ENCODE measurements at regions not wholly inside any gene's neighbourhood (a gene's known extent, or its start where the extent isn't known, plus 50 kb on each side); places are given as distances from the start of the nearest gene placed in this dataset.
"Not testable (repeated sequence)": the region's sequence is repeated elsewhere in the genome, so short reads cannot be mapped to it uniquely, and the experiment has no call there.

DNA sequence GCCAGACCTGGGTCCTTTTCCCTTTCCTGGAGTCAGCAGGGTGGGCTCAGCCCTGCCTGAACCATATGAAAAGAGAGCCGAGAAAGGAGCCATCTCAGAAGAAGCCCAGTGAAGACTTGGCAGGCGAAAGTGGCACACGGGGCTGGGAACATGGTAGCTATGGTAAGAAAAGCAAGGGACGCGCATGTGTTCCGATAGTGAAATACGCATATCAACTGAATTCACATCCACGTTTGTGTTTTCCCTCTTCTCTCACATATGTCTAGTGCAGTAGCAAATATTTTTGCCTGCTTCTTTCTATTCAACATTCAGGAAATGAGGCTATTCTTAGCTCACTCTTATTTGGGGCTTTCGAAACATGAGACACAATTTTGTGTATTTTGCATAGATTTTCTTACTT, 54.1 kb upstream of the PEG3 start:
- peaks cover 25% of the 10 kb centered on the region for H3K9me3 Mint-ChIP-seq
- intact Hi-C loops (cut with micrococcal nuclease): no loop called here
- DNase-seq: no peak
- ChIA-PET CTCF (no interaction called here), POLR2A (no interaction called here)
- no peak overlapping the region for H3K27ac Mint-ChIP-seq
- H3K27me3 Mint-ChIP-seq: no peaks in the 10 kb centered on the region
- H3K36me3 Mint-ChIP-seq: no peaks in the 10 kb centered on the region
- H3K4me1 Mint-ChIP-seq (ENCODE audit: low read depth): no peaks in the 10 kb centered on the region
- H3K4me3 Mint-ChIP-seq: no peak overlapping the region

DNA sequence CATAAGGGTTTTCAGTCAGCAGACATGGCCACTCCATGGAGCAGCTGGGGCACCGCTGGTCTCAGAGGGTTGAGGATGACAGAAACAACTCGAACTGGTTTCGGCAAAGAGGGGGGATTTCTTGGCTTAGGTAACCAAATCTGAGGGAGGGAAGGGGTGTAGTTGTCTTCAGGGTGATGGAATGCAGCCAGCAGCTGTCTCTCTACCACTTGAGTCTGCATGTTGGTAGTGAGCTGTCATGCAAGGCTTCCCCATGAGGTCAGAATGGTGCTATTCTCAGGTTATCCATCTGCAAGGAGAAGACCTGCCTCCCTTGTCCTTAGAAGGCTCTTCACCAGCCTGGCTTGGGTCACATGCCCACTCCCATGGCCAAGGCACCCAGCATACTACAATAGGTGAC, 55.6 kb upstream of the PEG3 start:
- H3K36me3 Mint-ChIP-seq: no peaks in the 10 kb centered on the region
- H3K27me3 Mint-ChIP-seq: no peaks in the 10 kb centered on the region
- CTCF ChIA-PET: no interaction called here
- no peak overlapping the region for H3K4me3 Mint-ChIP-seq
- intact Hi-C loops (cut with micrococcal nuclease): no loop called here
- no peaks in the 10 kb centered on the region for H3K4me1 Mint-ChIP-seq (ENCODE audit: low read depth)
- peaks cover 30% of the 10 kb centered on the region for H3K9me3 Mint-ChIP-seq
- H3K27ac Mint-ChIP-seq: no peak overlapping the region
- DNase-seq: no peak
- POLR2A ChIA-PET: no interaction called here

DNA sequence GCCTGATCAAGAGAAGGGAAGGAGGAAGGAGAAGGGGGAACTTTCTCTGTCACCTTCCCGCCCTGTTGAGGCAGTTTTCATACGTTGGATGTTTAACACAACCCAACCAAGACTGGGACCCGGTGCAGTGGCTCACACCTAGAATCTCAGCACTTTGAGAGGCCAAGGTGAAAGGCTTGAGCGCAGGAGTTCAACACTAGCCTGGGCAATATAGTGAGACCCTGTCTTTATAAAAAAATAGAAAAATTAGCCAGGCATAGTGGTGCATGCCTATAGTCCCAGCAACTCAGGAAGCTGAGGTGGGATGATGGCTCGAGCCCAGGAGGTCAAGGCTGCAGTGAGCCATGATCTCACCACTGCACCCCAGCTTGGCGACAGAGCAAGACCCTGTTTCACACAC, 59.4 kb upstream of the PEG3 start:
- no peaks in the 10 kb centered on the region for H3K4me1 Mint-ChIP-seq (ENCODE audit: low read depth)
- ChIA-PET CTCF (no interaction called here), POLR2A (no interaction called here)
- H3K27ac Mint-ChIP-seq: no peak overlapping the region
- H3K9me3 Mint-ChIP-seq: peaks cover 41% of the 10 kb centered on the region
- no peaks in the 10 kb centered on the region for H3K36me3 Mint-ChIP-seq
- intact Hi-C loops (cut with micrococcal nuclease): no loop called here
- no peaks in the 10 kb centered on the region for H3K27me3 Mint-ChIP-seq
- no peak overlapping the region for H3K4me3 Mint-ChIP-seq
- DNase-seq: no peak

DNA sequence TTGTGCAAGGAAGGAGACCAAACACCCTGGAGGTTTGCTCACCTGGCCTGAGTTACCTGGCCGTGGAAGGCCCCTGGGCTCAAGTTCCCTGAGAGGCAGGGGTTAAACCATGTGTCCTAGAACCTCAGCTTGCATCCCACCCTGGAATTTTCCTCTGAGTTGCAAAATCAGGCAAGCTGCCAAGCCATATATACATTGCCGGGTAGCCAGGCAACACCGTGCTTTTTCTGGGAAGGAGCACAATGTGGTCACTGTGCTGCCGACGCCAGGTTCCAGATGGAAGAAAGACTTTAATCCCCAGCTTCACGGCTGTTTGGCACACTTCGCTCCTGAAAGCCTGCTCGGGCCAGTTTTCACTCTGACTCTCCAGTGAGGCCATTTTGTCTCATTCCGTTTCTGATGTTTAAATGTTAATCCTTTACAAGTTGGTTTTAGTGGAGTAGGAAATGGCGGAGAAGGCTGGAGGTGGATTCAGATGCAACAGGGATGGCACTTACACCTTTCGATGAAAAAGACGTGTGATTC, 60.1 kb upstream of the PEG3 start:
- peaks cover 42% of the 10 kb centered on the region for H3K9me3 Mint-ChIP-seq
- POLR2A ChIA-PET: no interaction called here
- no peaks in the 10 kb centered on the region for H3K27me3 Mint-ChIP-seq
- CTCF ChIA-PET: no interaction called here
- H3K27ac Mint-ChIP-seq: no peak overlapping the region
- intact Hi-C loops (cut with micrococcal nuclease): no loop called here
- no peak for DNase-seq
- H3K36me3 Mint-ChIP-seq: no peaks in the 10 kb centered on the region
- H3K4me1 Mint-ChIP-seq (ENCODE audit: low read depth): no peaks in the 10 kb centered on the region
- H3K4me3 Mint-ChIP-seq: no peak overlapping the region

DNA sequence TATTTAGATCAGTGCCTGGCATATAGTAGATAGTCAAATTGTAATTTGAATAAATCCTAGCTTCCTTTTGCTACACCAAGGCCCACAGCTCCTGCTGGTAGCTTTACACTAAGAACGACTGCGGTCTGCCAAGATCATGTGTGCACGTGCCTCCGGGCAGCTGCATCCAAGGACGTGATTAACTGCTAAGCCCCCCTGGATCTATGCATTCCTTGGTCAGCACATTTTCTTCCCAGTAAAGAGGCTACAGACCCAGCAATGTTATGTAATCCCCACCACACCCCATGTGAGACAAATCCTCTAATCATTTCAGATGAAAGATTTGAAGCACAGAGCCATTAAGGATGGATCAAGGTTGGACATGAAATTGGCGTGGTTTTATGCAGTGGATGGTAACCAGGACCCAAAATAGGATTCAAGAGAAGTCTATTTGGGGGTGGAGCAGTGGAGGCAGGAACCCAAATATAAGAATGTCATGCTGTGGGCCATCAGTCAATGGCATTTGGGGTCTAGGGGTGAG, 65.2 kb upstream of the PEG3 start:
- CTCF ChIA-PET: no interaction called here
- H3K27me3 Mint-ChIP-seq: no peaks in the 10 kb centered on the region
- H3K4me1 Mint-ChIP-seq (ENCODE audit: low read depth): no peaks in the 10 kb centered on the region

DNA sequence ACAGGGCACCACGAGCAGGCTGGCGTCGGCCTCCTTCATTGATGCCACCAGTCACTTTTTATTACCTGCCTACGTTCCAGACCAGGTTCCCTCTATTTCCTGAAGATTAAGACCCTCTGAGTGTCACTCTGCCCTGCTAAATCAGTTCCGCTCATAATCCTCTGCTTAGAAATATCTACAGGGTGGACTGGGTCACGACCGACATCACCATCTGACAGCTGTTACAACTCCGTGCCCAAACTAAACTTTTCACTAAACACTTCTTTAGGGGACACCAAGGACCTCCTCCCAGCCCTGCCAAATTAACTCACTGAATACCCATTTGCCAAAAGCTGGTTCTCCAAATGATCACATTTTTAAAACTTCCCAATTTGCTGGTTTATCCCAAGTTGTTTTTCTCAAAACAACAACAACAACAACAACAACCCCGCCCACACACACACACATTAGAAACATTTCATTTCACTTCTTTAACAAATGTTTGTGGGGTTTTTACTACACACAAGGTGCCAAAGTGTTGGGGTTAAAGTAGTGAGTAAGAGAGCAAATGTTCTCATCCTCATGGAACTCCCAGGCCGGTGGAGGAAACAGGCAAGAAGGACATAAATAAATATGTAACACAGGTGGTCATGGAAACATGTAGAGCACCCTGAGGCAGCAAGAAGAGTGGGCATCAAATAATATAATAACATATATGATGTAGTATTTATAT, 72.0 kb upstream of the PEG3 start:
- Mint-ChIP-seq H3K27ac (no peak overlapping the region), H3K36me3 (peaks cover 2% of the 10 kb centered on the region), H3K4me3 (no peak overlapping the region), H3K9me3 (peaks cover 49% of the 10 kb centered on the region), H3K27me3 (no peaks in the 10 kb centered on the region), H3K4me1 (ENCODE audit: low read depth) (no peaks in the 10 kb centered on the region)
- no peak for DNase-seq
- CTCF ChIA-PET: no interaction called here
- intact Hi-C loops (cut with micrococcal nuclease): no loop called here
- POLR2A ChIA-PET: no interaction called here

More for the DNA sequence above, 65.2 kb upstream of the PEG3 start:
- POLR2A ChIA-PET: no interaction called here
- Mint-ChIP-seq H3K9me3 (peaks cover 57% of the 10 kb centered on the region), H3K4me3 (no peak overlapping the region), H3K36me3 (peaks cover 2% of the 10 kb centered on the region), H3K27ac (no peak overlapping the region)
- intact Hi-C loops (cut with micrococcal nuclease): no loop called here
- DNase-seq: no peak

DNA sequence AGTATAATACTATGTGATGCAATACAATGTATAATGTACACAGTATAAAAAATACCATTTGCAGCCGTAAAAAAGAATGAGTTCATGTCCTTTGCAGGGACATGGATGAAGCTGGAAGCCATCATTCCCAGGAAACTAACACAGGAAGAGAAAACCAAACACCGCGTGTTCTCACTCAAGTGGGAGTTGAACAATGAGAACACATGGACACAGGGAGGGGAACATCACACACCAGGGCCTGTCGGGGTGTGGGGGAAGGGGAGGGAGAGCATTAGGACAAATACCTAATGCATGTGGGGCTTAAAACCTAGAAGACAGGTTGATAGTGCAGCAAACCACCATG, 72.6 kb upstream of the PEG3 start:
- intact Hi-C loops (cut with micrococcal nuclease); H3K27ac Mint-ChIP-seq; POLR2A ChIA-PET; H3K27me3 Mint-ChIP-seq; H3K4me3 Mint-ChIP-seq; H3K4me1 Mint-ChIP-seq (ENCODE audit: low read depth); H3K36me3 Mint-ChIP-seq; DNase-seq; CTCF ChIA-PET: not testable (repeated sequence)
- H3K9me3 Mint-ChIP-seq: peaks cover 44% of the 10 kb centered on the region

DNA sequence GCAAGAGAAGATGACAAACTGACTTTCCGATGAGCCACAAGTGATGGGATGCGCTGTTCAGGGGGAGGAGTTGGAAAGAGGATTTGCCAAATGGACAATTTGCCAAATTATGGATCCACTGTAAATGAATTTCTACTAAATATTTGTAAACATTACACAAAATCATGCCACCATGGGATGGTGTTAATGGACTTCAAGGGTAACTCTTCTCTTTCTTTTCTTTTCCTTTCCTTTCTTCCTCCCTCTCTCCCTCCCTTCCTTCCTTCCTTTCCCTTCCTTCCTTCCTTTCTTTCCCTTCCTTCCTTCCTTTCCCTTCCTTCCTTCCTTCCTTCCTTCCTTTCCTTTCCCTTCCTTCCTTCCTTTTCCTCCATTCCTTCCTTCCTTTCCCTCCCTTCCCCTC, 76.0 kb upstream of the PEG3 start:
- H3K27ac Mint-ChIP-seq: no peak overlapping the region
- intact Hi-C loops (cut with micrococcal nuclease): no loop called here
- H3K4me3 Mint-ChIP-seq: no peak overlapping the region
- no peaks in the 10 kb centered on the region for H3K4me1 Mint-ChIP-seq (ENCODE audit: low read depth)
- POLR2A ChIA-PET: no interaction called here
- H3K27me3 Mint-ChIP-seq: no peaks in the 10 kb centered on the region
- H3K36me3 Mint-ChIP-seq: no peaks in the 10 kb centered on the region
- H3K9me3 Mint-ChIP-seq: peaks cover 51% of the 10 kb centered on the region
- DNase-seq: no peak
- CTCF ChIA-PET: no interaction called here

DNA sequence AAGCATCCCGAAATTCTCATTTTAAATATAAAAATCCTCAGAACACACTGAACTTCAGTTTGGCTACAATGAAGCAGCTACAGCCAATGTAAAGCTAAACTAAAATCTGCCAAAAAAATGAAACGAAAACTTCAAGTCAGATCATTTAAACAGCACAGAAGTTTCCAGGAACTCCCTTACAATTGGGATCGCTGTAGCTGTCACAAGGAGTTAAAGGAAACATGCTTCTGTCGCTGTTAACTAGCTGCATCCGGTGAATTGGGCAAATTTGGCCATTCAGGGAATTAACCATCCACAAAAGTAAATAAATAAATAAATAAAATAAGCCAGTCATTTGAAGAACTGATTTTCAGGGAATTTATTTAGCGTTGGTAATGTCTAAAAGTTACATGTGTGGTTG, 77.0 kb upstream of the PEG3 start:
- Mint-ChIP-seq H3K36me3 (no peaks in the 10 kb centered on the region), H3K4me3 (no peak overlapping the region), H3K9me3 (peaks cover 46% of the 10 kb centered on the region), H3K27ac (no peak overlapping the region), H3K27me3 (no peaks in the 10 kb centered on the region), H3K4me1 (ENCODE audit: low read depth) (no peaks in the 10 kb centered on the region)
- no peak for DNase-seq
- POLR2A ChIA-PET: no interaction called here
- intact Hi-C loops (cut with micrococcal nuclease): no loop called here
- CTCF ChIA-PET: no interaction called here

DNA sequence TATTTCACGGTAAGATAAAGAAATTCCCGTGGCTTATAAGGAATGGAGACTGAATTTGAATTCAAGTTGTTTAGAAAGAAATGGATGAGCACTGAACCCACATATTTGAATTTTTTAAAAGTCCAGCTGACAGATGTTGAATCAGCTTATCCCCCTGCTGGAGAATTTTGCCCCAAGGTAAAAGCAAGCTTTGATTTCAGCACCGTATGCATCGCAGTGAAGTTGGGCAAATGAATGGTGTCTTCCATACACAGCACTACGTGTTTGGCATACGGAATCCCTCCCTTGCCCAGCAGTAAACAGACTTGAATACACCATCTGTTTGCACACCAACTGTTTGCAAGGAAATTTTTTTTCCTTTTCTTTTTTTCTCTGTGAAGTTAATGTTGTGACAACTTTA, 77.5 kb upstream of the PEG3 start:
- Mint-ChIP-seq H3K27ac (no peak overlapping the region), H3K9me3 (peaks cover 42% of the 10 kb centered on the region), H3K36me3 (no peaks in the 10 kb centered on the region), H3K4me1 (ENCODE audit: low read depth) (no peaks in the 10 kb centered on the region), H3K27me3 (no peaks in the 10 kb centered on the region), H3K4me3 (no peak overlapping the region)
- ChIA-PET CTCF (no interaction called here), POLR2A (no interaction called here)
- intact Hi-C loops (cut with micrococcal nuclease): no loop called here
- DNase-seq: no peak

DNA sequence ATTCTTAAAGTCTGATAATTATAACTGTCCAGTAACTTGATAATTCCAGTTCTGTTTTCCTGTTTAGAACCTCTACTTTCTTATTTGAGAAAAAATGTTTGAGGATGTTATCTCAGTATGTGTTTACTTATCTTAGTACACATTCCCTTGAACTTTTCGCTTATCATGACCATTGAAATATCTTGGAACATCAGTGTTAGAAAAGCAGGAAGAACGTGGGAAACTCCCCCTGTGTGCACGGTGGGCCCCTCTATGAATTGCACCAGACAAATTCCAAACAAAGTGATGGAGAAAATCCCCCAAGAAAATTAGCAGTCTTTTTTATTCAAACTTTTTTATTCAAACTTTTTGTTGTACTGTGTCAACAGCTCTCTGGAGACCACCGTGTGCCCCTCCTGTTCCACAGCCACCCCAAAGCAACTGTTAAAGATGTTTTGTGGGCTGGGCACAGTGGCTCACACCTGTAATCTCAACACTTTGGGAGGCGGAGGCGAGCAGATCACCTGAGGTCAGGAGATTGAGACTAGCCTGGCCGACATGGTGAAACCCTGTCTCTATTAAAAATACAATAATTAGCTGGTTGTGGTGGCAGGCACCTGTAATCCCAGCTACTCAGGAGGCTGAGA, 78.3 kb upstream of the PEG3 start:
- CTCF ChIA-PET: no interaction called here
- no peaks in the 10 kb centered on the region for H3K4me1 Mint-ChIP-seq (ENCODE audit: low read depth)
- no peak for DNase-seq
- POLR2A ChIA-PET: no interaction called here
- intact Hi-C loops (cut with micrococcal nuclease): no loop called here
- peaks cover 48% of the 10 kb centered on the region for H3K9me3 Mint-ChIP-seq
- no peak overlapping the region for H3K4me3 Mint-ChIP-seq
- H3K36me3 Mint-ChIP-seq: no peaks in the 10 kb centered on the region
- no peak overlapping the region for H3K27ac Mint-ChIP-seq
- H3K27me3 Mint-ChIP-seq: no peaks in the 10 kb centered on the region

DNA sequence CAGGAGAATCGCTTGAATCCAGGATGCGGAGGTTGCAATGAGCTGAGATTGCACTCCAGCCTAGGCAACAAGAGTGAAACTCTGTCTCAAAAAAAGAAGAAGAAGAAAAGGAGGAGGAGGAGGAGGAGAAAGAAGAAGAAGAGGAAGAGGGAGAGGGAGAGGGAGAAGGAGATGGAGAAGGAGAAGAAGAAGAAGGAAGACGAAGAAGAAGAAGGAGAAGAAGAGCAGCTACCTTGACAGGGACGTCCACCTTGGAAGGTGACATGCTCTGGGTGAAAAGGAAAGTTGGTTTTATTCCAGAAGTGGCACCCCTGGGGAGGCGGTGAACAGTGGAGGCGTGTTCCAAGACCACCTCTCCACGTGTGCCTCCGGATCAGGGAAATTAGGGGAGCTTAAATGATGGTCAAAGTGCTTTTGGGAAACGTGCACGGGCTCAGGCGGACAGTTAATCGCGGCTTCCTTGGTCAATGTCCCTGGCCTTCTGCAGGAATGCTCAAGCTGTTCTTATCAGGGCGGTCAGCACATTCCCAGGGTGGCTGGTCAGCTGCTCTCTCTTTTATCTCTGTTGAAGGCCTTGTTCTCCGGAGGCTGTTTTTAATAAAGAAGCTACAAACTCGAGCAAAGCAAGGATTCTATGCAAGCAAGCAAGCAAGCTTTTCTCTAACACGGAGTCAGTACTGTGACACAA, 78.9 kb upstream of the PEG3 start:
- H3K9me3 Mint-ChIP-seq: peaks cover 53% of the 10 kb centered on the region
- H3K4me1 Mint-ChIP-seq (ENCODE audit: low read depth): no peaks in the 10 kb centered on the region
- intact Hi-C loops (cut with micrococcal nuclease): no loop called here
- CTCF ChIA-PET: no interaction called here
- H3K4me3 Mint-ChIP-seq: no peak overlapping the region
- no peaks in the 10 kb centered on the region for H3K27me3 Mint-ChIP-seq
- POLR2A ChIA-PET: no interaction called here
- no peaks in the 10 kb centered on the region for H3K36me3 Mint-ChIP-seq
- H3K27ac Mint-ChIP-seq: no peak overlapping the region
- no peak for DNase-seq

DNA sequence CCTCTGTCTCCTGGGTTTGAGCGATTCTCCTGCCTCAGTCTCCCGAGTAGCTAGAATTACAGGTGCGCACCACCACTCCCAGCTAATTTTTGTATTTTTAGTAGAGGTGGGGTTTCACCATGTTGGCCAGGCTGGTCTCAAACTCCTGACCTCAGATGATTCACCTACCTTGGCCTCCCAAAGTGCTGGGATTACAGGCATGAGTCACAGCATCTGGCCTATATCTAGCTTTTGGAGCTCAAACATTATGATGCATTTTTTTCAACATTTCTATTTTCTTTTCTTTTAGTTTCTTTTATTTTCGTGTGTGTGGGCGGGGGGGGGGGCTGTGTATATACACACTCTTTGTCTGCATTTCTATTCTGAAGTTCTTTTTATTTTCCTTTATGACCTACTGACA, 85.6 kb upstream of the PEG3 start:
- not testable (repeated sequence) for H3K4me3 Mint-ChIP-seq

More for the DNA sequence above, 85.6 kb upstream of the PEG3 start:
- POLR2A ChIA-PET; H3K36me3 Mint-ChIP-seq; H3K4me1 Mint-ChIP-seq (ENCODE audit: low read depth); CTCF ChIA-PET; H3K27me3 Mint-ChIP-seq; DNase-seq; intact Hi-C loops (cut with micrococcal nuclease); H3K27ac Mint-ChIP-seq: not testable (repeated sequence)
- H3K9me3 Mint-ChIP-seq: peaks cover 44% of the 10 kb centered on the region

Measured in activated CD4-positive, alpha-beta memory T cell treated with anti-CD3 and anti-CD28 coated beads for 36 hours (primary cell).